Astrocyte (in vitro differentiated cells and primary cell): ENCODE measurements at regions not wholly inside any gene's neighbourhood (a gene's known extent, or its start where the extent isn't known, plus 50 kb on each side); places are given as distances from the start of the nearest gene placed in this dataset.

ENCODE experiments used
- CTCF ChIP-seq: IDR thresholded peaks from 2 replicates; pipeline ENCODE4 v1.5.1; 2011; ENCODE audit warnings: low read depth, mild to moderate bottlenecking, inconsistent platforms, low read length, moderate library complexity; ENCODE audit not compliant: insufficient read depth
- EZH2 ChIP-seq: IDR thresholded peaks from 2 replicates; pipeline ENCODE4 v1.6.1; 2012; ENCODE audit warnings: mild to moderate bottlenecking, low read length, inconsistent platforms; ENCODE audit not compliant: insufficient read depth

GRCh38 chr15:69805248-69805953 is 292.3 kb downstream of the TLE3 start:
- no peak for TF ChIP-seq CTCF
- TF ChIP-seq EZH2 = no peak
